GM12878 (cell line): ENCODE measurements at regions not wholly inside any gene's neighbourhood (a gene's known extent, or its start where the extent isn't known, plus 50 kb on each side); places are given as distances from the start of the nearest gene placed in this dataset.

Experiments used
- ATAC-seq: fragments of 200-7000 bp; cut with Tn5 transposase; 3 replicates; pipeline ENCODE4 v1.9.1; 2020; ENCODE audit warnings: mild to moderate bottlenecking, moderate library complexity
- BruUV-seq: library from RNA; stranded (reverse); fragments of 400-500 nt; replicated peaks from 2 replicates; lab custom pipeline; 2021; lab: Mats Ljungman, UMichigan
- CTCF ChIA-PET: fragments of 300-600 bp; sonication (Branson Sonifier 250); formaldehyde crosslinking; extraction: SDS; loops from one replicate; lab custom pipeline; 2021; ENCODE audit warnings: inconsistent platforms; lab: Yijun Ruan, JAX
- POLR2A ChIA-PET: fragments of 350-600 bp; formaldehyde crosslinking; extraction: SDS; loops from one replicate; lab custom pipeline; 2021; ENCODE audit warnings: inconsistent platforms; lab: Charles Lee
- RAD21 ChIA-PET: fragments of 300-600 bp; sonication (Branson Sonifier 250); formaldehyde crosslinking; loops from one replicate; lab custom pipeline; 2023; ENCODE audit warnings: antibody characterized with exemption; ENCODE audit not compliant: unreplicated experiment; lab: Charles Lee
- SMC1A ChIA-PET: fragments of 300-600 bp; sonication (Branson Sonifier 250); formaldehyde crosslinking; loops from one replicate; lab custom pipeline; 2023; ENCODE audit not compliant: unreplicated experiment, uncharacterized antibody; lab: Charles Lee
- DNase-seq: peaks from one replicate; pipeline ENCODE4 v3.0.0-alpha.2; 2011; ENCODE audit warnings: low read depth, low spot score
- FAIRE-seq: peaks from 3 replicates; lab custom pipeline; 2011; peaks lifted over from hg19 to GRCh38; lab: Jason Lieb, UNC
- H2AFZ ChIP-seq: 2 replicates; pipeline ENCODE4 v1.6.0; 2011; ENCODE audit warnings: low read depth, low read length, control low read depth; ENCODE audit not compliant: control insufficient read depth
- H3K27ac ChIP-seq: 2 replicates; pipeline ENCODE4 v1.5.1; 2011; ENCODE audit warnings: control low read depth; ENCODE audit not compliant: control insufficient read depth, insufficient read depth
- H3K27me3 ChIP-seq, 2 experiments: replicated peaks in 1 of 2; 2 replicates each; pipeline versions ENCODE4 v1.6.0 to v1.6.1; 2011; ENCODE audit warnings: low read length in 1 of 2; ENCODE audit not compliant: control insufficient read depth in 2 of 2, insufficient read depth in 2 of 2
- H3K36me3 ChIP-seq, 2 experiments: 2 replicates each; pipeline ENCODE4 v1.5.1; 2011; ENCODE audit warnings: low read length in 1 of 2; ENCODE audit not compliant: control insufficient read depth in 2 of 2, insufficient read depth in 2 of 2
- H3K4me1 ChIP-seq: 2 replicates; pipeline ENCODE4 v1.6.1; 2011; ENCODE audit warnings: mild to moderate bottlenecking, low read length, moderate library complexity, mixed read lengths; ENCODE audit not compliant: control insufficient read depth, insufficient read depth
- H3K4me2 ChIP-seq: 2 replicates; pipeline ENCODE4 v1.6.0; 2011; ENCODE audit warnings: control low read depth; ENCODE audit not compliant: control insufficient read depth, insufficient read depth
- H3K4me3 ChIP-seq: fragments of 200-600 bp; sonication (generic); 2 replicates; pipeline ENCODE4 v1.5.1; 2016
- H3K79me2 ChIP-seq: 2 replicates; pipeline ENCODE4 v1.6.0; 2011; ENCODE audit warnings: low read length; ENCODE audit not compliant: control insufficient read depth, insufficient read depth
- H3K9ac ChIP-seq: 2 replicates; pipeline ENCODE4 v1.8.0; 2011; ENCODE audit warnings: low read length, control low read depth, mixed read lengths; ENCODE audit not compliant: control insufficient read depth, insufficient read depth
- H3K9me3 ChIP-seq: replicated peaks from 3 replicates; pipeline ENCODE4 v1.5.1; 2011; ENCODE audit warnings: mild to moderate bottlenecking, low read length; ENCODE audit not compliant: control insufficient read depth, insufficient read depth
- H4K20me1 ChIP-seq: 2 replicates; pipeline ENCODE4 v1.6.0; 2011; ENCODE audit not compliant: control insufficient read depth, insufficient read depth
- FOXK2 ChIP-seq: fragments of 450-650 bp; IDR thresholded peaks from 2 replicates; pipeline ENCODE4 v1.6.1; 2017; ENCODE audit warnings: mild to moderate bottlenecking, moderate library complexity
- GABPA ChIP-seq: IDR thresholded peaks from 2 replicates; pipeline ENCODE4 v1.6.1; 2014; ENCODE audit warnings: antibody characterized with exemption, low read depth, mild to moderate bottlenecking, inconsistent platforms
- JUNB ChIP-seq: IDR thresholded peaks from 2 replicates; pipeline ENCODE4 v1.6.1; 2016; ENCODE audit warnings: antibody characterized with exemption, mild to moderate bottlenecking
- RUNX3 ChIP-seq: IDR thresholded peaks from 2 replicates; pipeline ENCODE4 v1.6.1; 2012; ENCODE audit warnings: low read length, inconsistent platforms
- SPI1 ChIP-seq: IDR thresholded peaks from 2 replicates; pipeline ENCODE4 v1.6.1; 2011; ENCODE audit warnings: low read depth, mild to moderate bottlenecking, low read length, moderate library complexity, borderline replicate concordance; ENCODE audit not compliant: insufficient read depth
- WGBS: methylation state at CpG from one replicate; pipeline ENCODE4 v1.1.6; 2016; ENCODE audit warnings: low lambda C conversion rate; ENCODE audit not compliant: insufficient replicate concordance, insufficient coverage; ENCODE audit errors: missing lambda C conversion rate; 5-methylcytosine and 5-hydroxymethylcytosine counted together
- in situ Hi-C: fragments of 300-500 bp; cut with MboI; formaldehyde crosslinking; loops from 9 replicates; pipeline ENCODE4 v1.14.3; 2018; ENCODE audit warnings: mixed read lengths
- intact Hi-C: fragments of 100-400 bp; cut with micrococcal nuclease; formaldehyde crosslinking; loops from one replicate; pipeline ENCODE4 v1.14.2; 2022; ENCODE audit not compliant: unreplicated experiment

DNA sequence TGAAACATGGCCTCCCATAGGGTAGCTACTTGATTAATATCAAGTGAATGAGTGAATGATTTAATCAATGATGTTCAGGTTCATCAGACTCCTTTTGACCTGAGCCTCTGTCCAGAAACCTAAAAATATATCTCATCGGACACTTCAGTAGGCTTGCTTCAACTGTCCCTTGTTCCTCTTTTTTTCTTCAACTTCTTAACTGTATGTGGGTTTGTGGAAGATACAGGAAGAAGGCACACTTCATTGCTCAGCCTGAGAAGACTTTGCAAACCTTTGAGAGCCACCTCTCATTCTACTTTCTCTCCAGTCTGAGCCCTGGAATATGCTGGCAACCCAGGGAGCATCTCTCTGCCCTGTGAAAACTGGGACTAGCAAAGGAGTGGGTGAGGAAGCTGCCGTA, 557.0 kb downstream of the FGF9 start:
- POLR2A ChIA-PET = no interaction called here
- Histone ChIP-seq H4K20me1 (no peaks in the 10 kb centered on the region), H3K4me2 (no peak overlapping the region), H3K4me3 (no peak overlapping the region), H2AFZ (no peak overlapping the region), H3K9me3 (no peaks in the 10 kb centered on the region), H3K27ac (no peak overlapping the region), H3K9ac (no peak overlapping the region), H3K79me2 (no peaks in the 10 kb centered on the region), H3K36me3 (no peaks in the 10 kb centered on the region), H3K27me3 (no peaks in the 10 kb centered on the region), H3K4me1 (peaks cover 4% of the 10 kb centered on the region)
- BruUV-seq = no TSS peak
- TF ChIP-seq GABPA (no peak), SPI1 (peak; percentile 64; the same call in 1 of the 2 replicates)
- CTCF ChIA-PET = no interaction called here
- 40% methylated on average over 2 of the region's 2 CpGs for WGBS
- intact Hi-C loops (no loop called here), in situ Hi-C loops (no loop called here)
- FAIRE-seq (no peak), DNase-seq (peak; percentile 15), ATAC-seq (peak; percentile 45; the same call in 1 of the 3 replicates)
- RAD21 ChIA-PET = no interaction called here
- SMC1A ChIA-PET = no interaction called here

DNA sequence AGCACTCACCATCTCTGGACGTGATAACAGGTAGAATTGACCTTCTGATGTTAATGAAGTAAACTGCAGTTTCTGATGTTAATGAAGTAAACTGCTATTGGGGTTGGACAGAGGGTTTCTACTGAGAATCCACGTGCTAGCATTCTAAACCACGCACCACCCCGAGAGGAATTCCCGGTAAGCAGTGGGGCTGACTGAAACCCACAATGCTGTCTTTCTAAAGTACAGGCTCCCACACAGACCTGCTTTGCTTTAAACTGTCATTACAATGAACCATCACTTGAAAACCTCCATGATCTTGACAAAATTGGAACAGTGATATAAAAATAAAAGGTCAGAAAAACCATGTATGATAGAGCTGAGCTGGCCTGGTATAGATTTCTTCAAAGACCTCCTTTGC, 559.0 kb downstream of the FGF9 start:
- RAD21 ChIA-PET = no interaction called here
- Histone ChIP-seq H3K9ac (no peak overlapping the region), H3K27ac (no peak overlapping the region), H3K4me3 (no peak overlapping the region), H4K20me1 (no peaks in the 10 kb centered on the region), H3K27me3 (no peaks in the 10 kb centered on the region), H3K79me2 (no peaks in the 10 kb centered on the region), H3K4me2 (no peak overlapping the region), H2AFZ (no peak overlapping the region), H3K4me1 (peaks cover 4% of the 10 kb centered on the region), H3K9me3 (no peaks in the 10 kb centered on the region), H3K36me3 (no peaks in the 10 kb centered on the region)
- SMC1A ChIA-PET = no interaction called here
- CTCF ChIA-PET = interaction anchor here (0.6 kb wide), 1 partner anchor 559 kb away, joined by 3 read pairs; the partner anchor contains the start of gene FGF9
- no peak for FAIRE-seq
- no peak for DNase-seq
- WGBS = 19% methylated on average over 5 of the region's 5 CpGs
- TF ChIP-seq RUNX3 (peak; percentile 53), FOXK2 (no peak), JUNB (no peak)
- in situ Hi-C loops = loop anchor here (10.0 kb wide), 1 partner anchor 55 kb away; no protein-coding TSS in a partner anchor
- ATAC-seq = 0 out of 3 replicates have a peak, but pooled peaks have one; percentile 26
- intact Hi-C loops = no loop called here
- POLR2A ChIA-PET = no interaction called here
- BruUV-seq = no TSS peak
